Endothelial cell of umbilical vein (primary cell): ENCODE measurements at regions not wholly inside any gene's neighbourhood (a gene's known extent, or its start where the extent isn't known, plus 50 kb on each side); places are given as distances from the start of the nearest gene placed in this dataset.
A peak's percentile ranks its signal among the peaks of the same experiment; 100 is the strongest.

Source experiments
- CTCF ChIP-seq, 2 donors: IDR thresholded peaks; 1 replicate in 1 of 2; 2 replicates in 1 of 2; pipeline ENCODE4 v1.5.1; 2011; ENCODE audit warnings: low read length in 2 of 2, mild to moderate bottlenecking in 2 of 2, moderate library complexity in 2 of 2, control low read depth in 1 of 2, inconsistent platforms in 1 of 2, low read depth in 1 of 2; ENCODE audit not compliant: insufficient read depth in 1 of 2; ENCODE audit errors: extremely low read depth in 1 of 2
- EZH2 ChIP-seq: IDR thresholded peaks from 2 replicates; pipeline ENCODE4 v1.6.1; 2012; ENCODE audit warnings: borderline replicate concordance, low read depth, mild to moderate bottlenecking, moderate library complexity, low read length, inconsistent platforms; ENCODE audit not compliant: severe bottlenecking
- FOS ChIP-seq: IDR thresholded peaks from 2 replicates; pipeline ENCODE4 v1.6.1; 2011; ENCODE audit warnings: mild to moderate bottlenecking, low read length, moderate library complexity, borderline replicate concordance; ENCODE audit not compliant: insufficient read depth
- GATA2 ChIP-seq: IDR thresholded peaks from 2 replicates; pipeline ENCODE4 v1.7.0; 2011; ENCODE audit warnings: low read depth, mild to moderate bottlenecking, moderate library complexity, mixed read lengths, low read length; ENCODE audit not compliant: insufficient read length, insufficient read depth
- JUN ChIP-seq: IDR thresholded peaks from 2 replicates; pipeline ENCODE4 v1.6.1; 2011; ENCODE audit warnings: borderline replicate concordance, low read depth; ENCODE audit not compliant: insufficient read length, insufficient read depth
- MAX ChIP-seq: IDR thresholded peaks from 2 replicates; pipeline ENCODE4 v1.6.1; 2011; ENCODE audit not compliant: insufficient read depth, insufficient read length
- MYC ChIP-seq: IDR thresholded peaks from one replicate; pipeline ENCODE4 v1.6.1; 2011; ENCODE audit warnings: mild to moderate bottlenecking, low read depth, low read length
- POLR2A ChIP-seq: IDR thresholded peaks from 2 replicates; pipeline ENCODE4 v1.6.1; 2012; ENCODE audit warnings: low read depth, mild to moderate bottlenecking, control low read depth, low read length
- POLR2AphosphoS5 ChIP-seq: IDR thresholded peaks from 2 replicates; pipeline ENCODE4 v1.6.1; 2012; ENCODE audit warnings: low read depth, mild to moderate bottlenecking, control low read depth, low read length, moderate library complexity; ENCODE audit not compliant: insufficient read depth

GRCh38 chr7:41169317-41169716, 533.6 kb downstream of the INHBA start:
- TF ChIP-seq CTCF (IDR thresholded peaks at IDR 0.05; ENCODE audit: extremely low read depth in 1 of 2, insufficient read depth in 1 of 2, low read depth in 1 of 2, low read length in 2 of 2): no peak
- TF ChIP-seq EZH2: no peak
- no peak for TF ChIP-seq MYC
- TF ChIP-seq POLR2A: no peak
- TF ChIP-seq JUN: peak; percentile 27
- no peak for TF ChIP-seq MAX
- TF ChIP-seq POLR2AphosphoS5: peak; percentile 58
- TF ChIP-seq GATA2: peak; percentile 54
- TF ChIP-seq FOS: peak; percentile 87
